ENCODE measurements at regions not wholly inside any gene's neighbourhood (a gene's known extent, or its start where the extent isn't known, plus 50 kb on each side); places are given as distances from the start of the nearest gene placed in this dataset.

DNA sequence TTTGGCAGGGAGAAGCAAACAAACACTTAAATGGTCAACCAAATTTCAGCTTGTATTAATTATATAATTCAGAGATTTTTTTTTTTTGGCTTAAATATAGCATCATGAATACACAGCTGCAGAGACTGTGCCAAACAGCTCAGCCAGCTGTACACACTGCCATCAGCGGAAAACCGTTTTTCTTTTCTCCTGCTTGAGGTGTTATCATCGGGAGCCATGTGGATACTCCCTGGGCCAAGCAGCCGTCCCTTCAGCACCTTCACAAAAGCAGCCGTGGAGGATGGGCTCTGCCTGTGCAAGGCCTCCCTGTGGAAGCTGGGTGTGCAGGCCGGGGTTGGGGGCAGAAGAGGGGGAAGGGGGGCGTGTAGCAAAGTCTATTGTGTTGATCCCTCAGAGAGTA is 85.0 kb downstream of the NUF2 start:
- DNase-seq = no peak

GRCh38 chr1:163408262-163408661 is 86.5 kb downstream of the NUF2 start:
- no peak for DNase-seq

GRCh38 chr1:163410073-163410999 is 88.6 kb downstream of the NUF2 start:
- peak; percentile 26 for DNase-seq

- no peak for DNase-seq
Observed at GRCh38 chr1:163412221-163412620, 90.5 kb downstream of the NUF2 start.

DNA sequence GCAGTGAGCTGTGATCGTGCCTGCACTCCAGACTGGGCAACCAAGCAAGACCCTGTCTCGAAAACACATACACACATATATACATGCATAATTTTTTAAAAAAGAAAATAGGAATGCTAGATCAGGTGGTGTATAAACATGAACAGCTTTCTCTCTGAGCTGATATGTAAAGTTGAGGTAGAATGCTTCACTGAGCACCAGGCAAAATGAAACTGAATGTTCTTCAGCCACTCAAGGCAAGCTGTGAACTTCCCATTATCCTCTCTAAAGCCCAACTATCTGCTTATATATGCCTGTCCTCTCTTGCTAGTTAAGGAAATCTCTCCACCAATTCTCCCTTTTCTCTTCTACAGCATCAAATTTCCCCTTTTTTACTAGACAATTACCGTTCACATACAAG is 93.0 kb downstream of the NUF2 start:
- no peak for DNase-seq

GRCh38 chr1:163421701-163422100 is 99.9 kb downstream of the NUF2 start:
- DNase-seq = no peak

DNA sequence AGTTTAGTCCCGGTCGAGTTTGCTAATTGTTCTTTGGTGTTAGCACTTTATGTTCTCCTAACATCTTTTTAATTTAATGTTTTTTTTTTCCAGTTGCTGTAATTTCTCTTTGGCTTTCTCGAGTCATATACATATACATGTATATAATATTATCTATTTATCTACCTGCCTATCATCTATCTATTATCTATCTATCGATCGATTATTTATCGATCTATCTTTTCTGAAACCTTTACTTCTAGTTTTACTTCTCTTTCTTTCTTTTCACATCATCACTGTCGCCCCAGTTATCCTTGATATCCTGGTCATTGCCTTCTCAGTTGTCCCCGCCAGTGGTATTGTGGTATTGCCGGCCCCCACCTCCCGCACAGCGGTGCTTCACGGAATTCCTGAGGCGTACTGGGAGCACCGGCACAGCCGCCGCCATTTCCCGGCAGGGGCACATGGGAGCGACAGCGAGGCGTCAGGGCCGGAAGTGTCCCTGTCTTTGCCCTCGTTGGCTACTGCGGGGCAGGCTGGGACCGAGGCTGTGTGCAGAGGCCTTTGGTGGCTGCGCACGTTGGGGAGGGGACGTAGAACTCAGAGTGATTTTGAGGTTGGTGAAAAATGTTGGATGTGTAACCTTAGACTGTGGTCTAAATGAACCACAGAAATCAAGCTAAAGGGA is 101.1 kb downstream of the NUF2 start:
- no peak for DNase-seq

- DNase-seq = no peak
Observed at GRCh38 chr1:163426505-163427251, 104.9 kb downstream of the NUF2 start.

GRCh38 chr1:163427279-163427678 is 105.5 kb downstream of the NUF2 start:
- no peak for DNase-seq

GRCh38 chr1:163436140-163436812 is 114.5 kb downstream of the NUF2 start:
- no peak for DNase-seq

DNA sequence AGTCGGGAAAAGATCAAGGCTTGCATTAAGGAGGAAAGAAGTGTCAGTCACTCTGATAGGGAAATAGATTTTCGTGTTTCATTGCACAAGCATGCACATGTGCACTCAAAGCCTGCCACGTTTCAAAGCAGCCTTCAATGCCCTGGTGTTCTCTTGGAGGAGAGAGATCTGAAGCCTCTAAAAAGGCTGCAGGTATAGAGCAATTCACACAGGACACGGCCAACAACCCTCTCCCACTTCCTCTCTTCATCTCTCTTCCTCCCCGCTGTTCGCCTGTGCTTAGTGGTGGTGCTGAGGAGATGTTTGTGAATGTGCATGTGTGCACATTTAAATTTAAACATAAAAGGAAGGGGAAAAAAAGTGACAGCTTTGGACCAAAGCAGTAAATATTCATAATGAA is 117.7 kb downstream of the NUF2 start:
- DNase-seq = no peak

DNA sequence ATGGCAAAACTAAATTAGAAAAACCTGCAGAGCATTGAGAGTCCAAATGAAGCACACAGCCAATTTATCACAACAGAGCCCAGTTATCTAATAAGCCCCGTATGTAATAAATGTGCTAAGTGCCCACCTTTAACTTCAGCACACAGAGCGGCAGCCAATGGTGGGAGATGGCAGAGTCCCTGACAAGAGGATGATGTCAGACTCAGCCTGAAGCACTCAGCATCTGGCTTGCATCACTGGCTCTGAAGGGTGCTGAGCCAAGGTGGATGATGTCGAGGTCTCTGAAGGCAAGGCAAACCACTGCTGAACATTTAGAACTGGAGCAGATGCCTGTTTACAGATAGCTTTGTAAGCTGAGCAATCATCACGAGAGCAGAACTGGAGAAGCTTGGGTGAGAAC is 118.3 kb downstream of the NUF2 start:
- no peak for DNase-seq

DNA sequence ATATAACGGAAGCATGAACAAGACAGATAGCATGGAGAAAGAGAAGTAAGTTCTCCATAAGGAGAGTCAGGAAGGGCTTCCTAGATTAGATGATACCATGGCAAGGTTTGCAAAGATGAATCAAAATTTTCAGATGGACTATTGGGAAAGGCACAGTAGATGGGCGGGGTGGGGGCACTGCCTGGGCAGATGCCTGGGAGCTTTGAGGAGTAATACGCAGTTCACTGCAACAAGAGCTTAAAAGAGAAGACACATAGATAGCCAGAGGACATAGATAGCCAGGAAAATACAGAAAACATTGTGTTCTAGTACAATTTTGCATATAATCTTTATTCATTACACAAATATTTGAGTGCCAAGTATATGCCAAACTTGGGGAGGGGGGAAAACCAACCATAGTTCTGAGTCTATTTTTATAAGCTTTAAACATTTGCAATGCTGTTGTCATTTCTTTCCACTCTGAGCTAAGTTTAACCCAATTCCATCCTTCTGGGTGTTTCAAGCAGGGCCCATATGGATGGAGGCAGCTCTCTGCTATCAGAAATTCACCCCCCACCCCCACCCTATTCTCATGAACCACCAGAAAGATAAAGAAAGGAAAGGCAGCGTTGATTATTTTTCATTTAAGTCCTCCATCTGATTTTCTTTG is 120.6 kb downstream of the NUF2 start:
- no peak for DNase-seq

DNA sequence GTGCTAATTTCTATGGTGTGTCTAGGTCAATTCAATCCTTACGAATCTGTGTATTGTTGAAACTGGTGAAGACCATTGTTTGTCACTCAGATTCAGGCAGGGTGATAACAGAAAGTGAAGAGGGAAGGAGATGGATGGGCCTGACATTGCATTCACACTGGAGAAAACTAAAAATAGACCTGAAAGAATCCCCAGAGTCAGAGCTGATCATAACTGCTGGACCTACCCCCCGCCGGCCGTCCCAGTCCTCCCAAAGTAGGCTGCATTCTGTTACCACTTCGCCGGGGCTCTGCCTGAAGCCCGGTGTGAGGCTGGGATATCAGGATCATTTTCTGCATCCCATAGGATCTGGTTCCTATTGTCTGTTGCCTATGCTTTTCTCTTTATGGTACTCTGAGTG is 121.1 kb downstream of the NUF2 start:
- DNase-seq = no peak

DNA sequence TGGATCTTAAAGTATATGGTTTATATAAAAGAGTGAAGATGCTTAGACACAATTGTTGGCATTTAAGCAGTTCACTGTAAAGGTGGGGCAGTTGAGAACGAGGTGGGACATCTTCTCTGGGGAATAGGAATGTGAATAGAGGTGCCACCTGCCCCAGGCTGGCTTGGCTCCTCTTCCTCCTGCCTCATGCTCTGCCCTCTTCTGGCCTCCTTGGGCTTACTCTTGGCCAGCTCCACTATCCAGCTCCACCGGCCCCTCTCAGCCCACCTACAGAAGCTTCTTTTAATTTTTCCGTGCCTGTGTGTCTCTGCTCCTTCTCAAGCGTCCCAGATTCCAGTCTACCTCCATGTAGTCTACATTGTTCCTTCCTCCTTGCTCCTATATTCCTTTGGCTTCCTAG is 122.1 kb downstream of the NUF2 start:
- no peak for DNase-seq

DNA sequence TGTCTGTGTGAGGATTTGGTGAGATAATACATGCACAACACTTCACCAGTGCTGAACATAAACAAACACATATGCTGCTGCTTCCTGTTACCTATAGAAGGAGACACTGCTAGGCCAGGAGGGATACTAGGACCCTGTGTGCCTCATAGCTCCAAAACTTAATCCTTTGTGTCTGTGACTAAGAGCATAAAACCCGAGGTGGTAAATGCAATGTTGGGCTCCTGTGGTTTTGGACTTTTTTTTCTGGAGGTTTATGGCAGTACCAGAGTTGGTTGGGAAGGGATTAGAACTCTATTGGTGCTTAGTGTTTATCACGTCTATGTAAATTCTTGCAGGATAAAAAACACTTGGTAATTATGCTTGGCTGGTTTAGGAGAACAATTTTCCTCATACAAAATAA is 122.9 kb downstream of the NUF2 start:
- no peak for DNase-seq

DNA sequence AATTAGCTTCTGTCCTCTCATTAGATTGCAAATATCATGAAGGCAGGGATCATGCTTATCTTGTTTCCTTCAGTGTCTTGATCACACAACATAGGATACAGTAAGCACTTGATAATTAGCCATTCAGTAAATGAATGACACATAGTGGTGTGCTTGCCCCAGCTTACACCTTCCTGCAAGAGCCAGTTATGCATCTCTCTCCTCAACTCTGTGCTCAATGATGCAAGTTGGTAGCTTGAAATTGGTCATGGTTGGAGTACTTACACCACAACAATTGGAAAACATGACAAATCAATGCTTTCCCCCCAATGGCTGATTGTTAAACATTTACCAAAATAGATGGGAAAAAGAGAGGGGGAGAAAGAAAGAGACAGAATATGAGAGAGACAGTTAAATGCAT is 129.2 kb downstream of the NUF2 start:
- no peak for DNase-seq

DNA sequence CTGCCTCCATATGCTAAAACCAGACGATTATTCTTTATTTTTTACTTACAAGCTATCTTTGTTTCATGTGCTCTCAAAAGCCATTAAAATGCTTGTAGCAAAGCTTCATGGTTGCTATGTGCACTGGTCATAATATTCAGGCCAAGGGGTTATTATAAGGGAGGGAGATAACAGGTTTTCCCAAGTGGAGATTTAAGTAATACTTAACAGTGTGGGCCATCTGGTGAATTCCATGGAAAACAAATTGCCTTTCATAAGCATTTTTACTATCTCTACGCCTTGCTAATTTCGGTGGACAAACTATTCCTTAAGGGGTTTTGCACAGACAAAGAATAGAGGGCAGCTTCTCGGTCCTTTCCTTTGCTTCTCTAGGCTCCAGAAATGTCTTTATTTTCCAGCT is 137.8 kb downstream of the NUF2 start:
- no peak for DNase-seq

GRCh38 chr1:163467289-163467688 is 145.5 kb downstream of the NUF2 start:
- DNase-seq = no peak

GRCh38 chr1:163471779-163472650 is 150.3 kb downstream of the NUF2 start:
- DNase-seq = no peak

- DNase-seq = no peak
Observed at GRCh38 chr1:163472651-163473248, 151.0 kb downstream of the NUF2 start.
